ENCODE measurements at regions not wholly inside any gene's neighbourhood (a gene's known extent, or its start where the extent isn't known, plus 50 kb on each side); places are given as distances from the start of the nearest gene placed in this dataset.

DNA sequence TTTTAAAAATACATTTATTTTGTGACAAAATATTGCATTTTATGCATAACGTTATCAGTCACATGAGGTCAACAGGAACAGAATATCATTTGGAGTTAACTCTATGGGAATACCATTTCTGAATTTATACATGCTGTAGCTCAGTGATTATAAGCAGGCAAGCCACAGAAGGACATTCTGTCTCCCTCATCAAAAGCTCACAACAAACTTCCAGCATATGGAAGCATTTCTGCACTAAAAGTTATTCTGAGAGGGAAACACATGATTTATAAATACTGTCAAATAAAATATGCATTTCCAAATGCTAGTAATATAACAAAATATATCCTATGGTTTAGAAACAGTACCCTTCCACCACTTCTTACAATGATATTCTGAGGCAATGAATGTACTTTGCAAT, 854.1 kb upstream of the B3GALT2 start:
- Mint-ChIP-seq H3K4me1 (ENCODE audit: low read depth) (peaks cover 20% of the 10 kb centered on the region), H3K27me3 (ENCODE audit: insufficient read depth) (no peaks in the 10 kb centered on the region), H3K4me3 (no peak overlapping the region), H3K36me3 (ENCODE audit: low read depth) (peaks cover under 1% of the 10 kb centered on the region; the same call in 1 of the 2 replicates), H3K9me3 (peaks cover 5% of the 10 kb centered on the region; the same call in 1 of the 2 replicates), H3K27ac (no peak overlapping the region)
- no peak for DNase-seq
- no peak for TF ChIP-seq CTCF (IDR thresholded peaks at IDR 0.05)

- H3K4me3 Mint-ChIP-seq = no peak overlapping the region
- H3K9me3 Mint-ChIP-seq = peaks cover 11% of the 10 kb centered on the region; the same call in 1 of the 2 replicates
- peaks cover 11% of the 10 kb centered on the region for H3K4me1 Mint-ChIP-seq (ENCODE audit: low read depth)
- peaks cover 6% of the 10 kb centered on the region; the same call in 1 of the 2 replicates for H3K36me3 Mint-ChIP-seq (ENCODE audit: low read depth)
- no peak for TF ChIP-seq CTCF (IDR thresholded peaks at IDR 0.05)
- H3K27ac Mint-ChIP-seq = no peak overlapping the region
- H3K27me3 Mint-ChIP-seq (ENCODE audit: insufficient read depth) = no peaks in the 10 kb centered on the region
- no peak for DNase-seq
Observed at GRCh38 chr1:194039578-194039977, 853.2 kb upstream of the B3GALT2 start.

DNA sequence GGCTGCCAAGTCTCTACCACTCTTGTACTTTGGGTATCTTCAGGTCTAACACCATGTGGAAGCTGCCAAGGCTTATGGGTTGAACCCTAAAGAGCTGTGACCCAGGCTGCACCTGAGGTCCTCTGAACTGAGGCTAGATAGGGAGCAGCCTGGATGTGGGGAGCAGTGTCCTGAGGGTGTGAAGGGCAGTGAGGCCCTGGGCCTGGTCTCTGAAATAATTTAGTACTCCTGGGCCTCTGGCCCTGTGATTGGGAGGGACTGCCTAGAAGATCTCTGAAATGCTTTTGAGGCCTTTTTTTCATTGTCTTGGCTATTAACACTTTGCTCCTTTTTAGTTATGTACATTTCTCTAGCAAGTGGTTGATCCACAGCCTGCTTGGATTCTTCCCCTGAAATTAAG, 847.2 kb upstream of the B3GALT2 start:
- Mint-ChIP-seq H3K4me3 (no peak overlapping the region), H3K9me3 (peaks cover 33% of the 10 kb centered on the region), H3K4me1 (ENCODE audit: low read depth) (peaks cover 11% of the 10 kb centered on the region), H3K27ac (no peak overlapping the region), H3K27me3 (ENCODE audit: insufficient read depth) (no peaks in the 10 kb centered on the region), H3K36me3 (ENCODE audit: low read depth) (peaks cover 11% of the 10 kb centered on the region)
- no peak for DNase-seq
- no peak for TF ChIP-seq CTCF (IDR thresholded peaks at IDR 0.05)

- DNase-seq = no peak
- TF ChIP-seq CTCF (IDR thresholded peaks at IDR 0.05) = no peak
- peaks cover 27% of the 10 kb centered on the region for H3K4me1 Mint-ChIP-seq (ENCODE audit: low read depth)
Observed at GRCh38 chr1:194028002-194028401, 841.6 kb upstream of the B3GALT2 start.

GRCh38 chr1:194026422-194026821, 840.0 kb upstream of the B3GALT2 start:
- no peak for DNase-seq
- Mint-ChIP-seq H3K4me1 (ENCODE audit: low read depth) (peaks cover 27% of the 10 kb centered on the region), H3K27me3 (ENCODE audit: insufficient read depth) (no peaks in the 10 kb centered on the region), H3K36me3 (ENCODE audit: low read depth) (peaks cover 7% of the 10 kb centered on the region; the same call in 1 of the 2 replicates), H3K9me3 (no peaks in the 10 kb centered on the region; the same call in 1 of the 2 replicates), H3K4me3 (no peak overlapping the region), H3K27ac (no peak overlapping the region)
- TF ChIP-seq CTCF (IDR thresholded peaks at IDR 0.05) = no peak

More at GRCh38 chr1:194028002-194028401, 841.6 kb upstream of the B3GALT2 start:
- H3K27me3 Mint-ChIP-seq (ENCODE audit: insufficient read depth) = no peaks in the 10 kb centered on the region
- no peak overlapping the region for H3K4me3 Mint-ChIP-seq
- no peak overlapping the region for H3K27ac Mint-ChIP-seq
- H3K9me3 Mint-ChIP-seq = peaks cover 9% of the 10 kb centered on the region
- peaks cover 7% of the 10 kb centered on the region for H3K36me3 Mint-ChIP-seq (ENCODE audit: low read depth)

- peak; percentile 40 for DNase-seq
- H3K27me3 Mint-ChIP-seq (ENCODE audit: insufficient read depth) = no peaks in the 10 kb centered on the region
- H3K36me3 Mint-ChIP-seq (ENCODE audit: low read depth) = peaks cover 7% of the 10 kb centered on the region; the same call in 1 of the 2 replicates
- no peak overlapping the region for H3K4me3 Mint-ChIP-seq
- no peak overlapping the region for H3K27ac Mint-ChIP-seq
- no peaks in the 10 kb centered on the region; the same call in 1 of the 2 replicates for H3K9me3 Mint-ChIP-seq
- H3K4me1 Mint-ChIP-seq (ENCODE audit: low read depth) = peaks cover 26% of the 10 kb centered on the region
- TF ChIP-seq CTCF (IDR thresholded peaks at IDR 0.05) = no peak
Observed at GRCh38 chr1:194024659-194025058, 838.2 kb upstream of the B3GALT2 start.
